ENCODE measurements at regions not wholly inside any gene's neighbourhood (a gene's known extent, or its start where the extent isn't known, plus 50 kb on each side); places are given as distances from the start of the nearest gene placed in this dataset.

GRCh38 chr5:123947797-123948196, 435.8 kb downstream of the CSNK1G3 start:
- WGBS (ENCODE audit: insufficient coverage, low coverage, missing lambda C conversion rate) = 0% methylated on average over 2 of the region's 2 CpGs

More at GRCh38 chr5:123947797-123948196, 435.8 kb downstream of the CSNK1G3 start:
- TF ChIP-seq PHF8 (IDR thresholded peaks at IDR 0.05; ENCODE audit: borderline replicate concordance, low read length) (no peak), ETV6 (IDR thresholded peaks at IDR 0.05; ENCODE audit: borderline replicate concordance in 1 of 2, low read depth in 2 of 2, low read length in 1 of 2) (no peak), ETV6 (CRISPR knock-in tag; IDR thresholded peaks at IDR 0.05; ENCODE audit: borderline replicate concordance) (no peak), HDAC6 (IDR thresholded peaks at IDR 0.05; ENCODE audit: low read depth, low read length) (no peak), HBP1 (CRISPR knock-in tag; IDR thresholded peaks at IDR 0.05) (no peak), ZSCAN29 (IDR thresholded peaks at IDR 0.05) (no peak), FOXP4 (CRISPR knock-in tag; IDR thresholded peaks at IDR 0.05; ENCODE audit: borderline replicate concordance) (no peak), HOMEZ (CRISPR knock-in tag; IDR thresholded peaks at IDR 0.05) (no peak), BMI1 (IDR thresholded peaks at IDR 0.05; ENCODE audit: low read length) (no peak), SIX5 (IDR thresholded peaks at IDR 0.05; ENCODE audit: borderline replicate concordance in 1 of 2, insufficient read depth in 1 of 2, low read depth in 1 of 2, low read length in 2 of 2) (no peak)
- TF ChIP-seq, protein P1, sequence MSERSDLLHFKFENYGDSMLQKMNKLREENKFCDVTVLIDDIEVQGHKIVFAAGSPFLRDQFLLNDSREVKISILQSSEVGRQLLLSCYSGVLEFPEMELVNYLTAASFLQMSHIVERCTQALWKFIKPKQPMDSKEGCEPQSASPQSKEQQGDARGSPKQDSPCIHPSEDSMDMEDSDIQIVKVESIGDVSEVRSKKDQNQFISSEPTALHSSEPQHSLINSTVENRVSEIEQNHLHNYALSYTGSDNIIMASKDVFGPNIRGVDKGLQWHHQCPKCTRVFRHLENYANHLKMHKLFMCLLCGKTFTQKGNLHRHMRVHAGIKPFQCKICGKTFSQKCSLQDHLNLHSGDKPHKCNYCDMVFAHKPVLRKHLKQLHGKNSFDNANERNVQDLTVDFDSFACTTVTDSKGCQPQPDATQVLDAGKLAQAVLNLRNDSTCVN (CRISPR knock-in tag; IDR thresholded peaks at IDR 0.05) = no peak
- TF ChIP-seq, protein P2, sequence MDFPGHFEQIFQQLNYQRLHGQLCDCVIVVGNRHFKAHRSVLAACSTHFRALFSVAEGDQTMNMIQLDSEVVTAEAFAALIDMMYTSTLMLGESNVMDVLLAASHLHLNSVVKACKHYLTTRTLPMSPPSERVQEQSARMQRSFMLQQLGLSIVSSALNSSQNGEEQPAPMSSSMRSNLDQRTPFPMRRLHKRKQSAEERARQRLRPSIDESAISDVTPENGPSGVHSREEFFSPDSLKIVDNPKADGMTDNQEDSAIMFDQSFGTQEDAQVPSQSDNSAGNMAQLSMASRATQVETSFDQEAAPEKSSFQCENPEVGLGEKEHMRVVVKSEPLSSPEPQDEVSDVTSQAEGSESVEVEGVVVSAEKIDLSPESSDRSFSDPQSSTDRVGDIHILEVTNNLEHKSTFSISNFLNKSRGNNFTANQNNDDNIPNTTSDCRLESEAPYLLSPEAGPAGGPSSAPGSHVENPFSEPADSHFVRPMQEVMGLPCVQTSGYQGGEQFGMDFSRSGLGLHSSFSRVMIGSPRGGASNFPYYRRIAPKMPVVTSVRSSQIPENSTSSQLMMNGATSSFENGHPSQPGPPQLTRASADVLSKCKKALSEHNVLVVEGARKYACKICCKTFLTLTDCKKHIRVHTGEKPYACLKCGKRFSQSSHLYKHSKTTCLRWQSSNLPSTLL (IDR thresholded peaks at IDR 0.05) = no peak
- no peak overlapping the region for H3K4me3 ChIP-seq
- H3K9ac ChIP-seq (ENCODE audit: insufficient read depth in 1 of 2, low read depth in 2 of 2, low read length in 2 of 2) = no peak overlapping the region
- H3K4me2 ChIP-seq (ENCODE audit: insufficient read depth, low read length) = no peak overlapping the region
- DNase-seq (ENCODE audit: extremely low read depth in 1 of 4, low spot score in 3 of 4) (no peak), ATAC-seq (no peak), FAIRE-seq (no peak)
- H3K4me1 ChIP-seq (replicated peaks in 1 of 2; ENCODE audit: control insufficient read depth in 2 of 2, insufficient read depth in 2 of 2, low read length in 2 of 2) = no peaks in the 10 kb centered on the region
- ChIA-PET CTCF (ENCODE audit: low intra/inter-chr PET ratio) (no interaction called here), POLR2A (no interaction called here)
- in situ Hi-C loops (cut with MboI) (no loop called here), intact Hi-C loops (cut with micrococcal nuclease) (no loop called here)
- no peaks in the 10 kb centered on the region for H4K20me1 ChIP-seq (replicated peaks; ENCODE audit: control insufficient read depth, insufficient read depth, low read length)
- no peaks in the 10 kb centered on the region for H3K9me1 ChIP-seq (ENCODE audit: control insufficient read depth, insufficient read depth, low read length)
- no TSS peak for BruUV-seq (replicated peaks)
- no peak overlapping the region for H3K27ac ChIP-seq (ENCODE audit: extremely low read depth, low read depth, low read length)
- no peak overlapping the region for H2AFZ ChIP-seq (ENCODE audit: low read depth, low read length)
- H3K36me3 ChIP-seq (ENCODE audit: control insufficient read depth, insufficient read depth, low read length) = no peaks in the 10 kb centered on the region
- H3K27me3 ChIP-seq (ENCODE audit: control insufficient read depth in 2 of 2, insufficient read depth in 2 of 2, low read length in 2 of 2) = no peaks in the 10 kb centered on the region
- H3K9me3 ChIP-seq (replicated peaks; ENCODE audit: control insufficient read depth, insufficient read depth, low read depth, low read length) = no peaks in the 10 kb centered on the region
- no peaks in the 10 kb centered on the region for H3K79me2 ChIP-seq (ENCODE audit: control insufficient read depth, insufficient read depth, low read length)

All from K562 (cell line).